Mammary epithelial cell (primary cell): ENCODE measurements at regions not wholly inside any gene's neighbourhood (a gene's known extent, or its start where the extent isn't known, plus 50 kb on each side); places are given as distances from the start of the nearest gene placed in this dataset.

ENCODE experiments used
- EZH2 ChIP-seq: IDR thresholded peaks from 2 replicates; pipeline ENCODE4 v1.6.1; 2012; ENCODE audit warnings: low read length, inconsistent platforms, borderline replicate concordance
- TF ChIP-seq, protein P1 (sequence below), 2 donors: IDR thresholded peaks in 1 of 2; conservative IDR thresholded peaks in 1 of 2; 2 replicates each; pipeline ENCODE4 v1.5.1; 2011 to 2012; ENCODE audit warnings: inconsistent platforms in 2 of 2, low read length in 2 of 2, mild to moderate bottlenecking in 2 of 2, control low read depth in 1 of 2, low read depth in 1 of 2; ENCODE audit not compliant: insufficient read depth in 1 of 2; ENCODE audit errors: extremely low read depth in 1 of 2

DNA sequence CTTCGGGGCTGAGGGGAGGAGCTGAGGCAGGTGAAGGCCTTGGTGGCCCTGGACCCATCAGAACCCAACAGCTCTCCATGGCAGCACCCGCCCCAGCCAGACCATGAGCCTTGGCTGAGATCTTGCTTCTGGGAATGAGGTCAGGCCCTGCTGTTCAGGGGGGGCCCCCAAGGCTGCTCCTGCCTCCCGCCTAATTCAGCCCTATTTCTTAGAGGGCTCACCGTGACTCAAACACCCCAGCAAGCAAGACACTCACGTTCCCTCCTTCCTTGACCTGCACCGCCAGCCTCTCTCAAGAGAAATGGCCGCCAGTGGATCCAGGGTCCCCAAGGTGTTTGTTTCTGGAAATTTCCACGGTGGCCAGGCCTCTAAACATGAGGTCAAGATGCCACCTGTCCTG is 61.4 kb upstream of the PPP1R26 start:
- TF ChIP-seq, protein P1, sequence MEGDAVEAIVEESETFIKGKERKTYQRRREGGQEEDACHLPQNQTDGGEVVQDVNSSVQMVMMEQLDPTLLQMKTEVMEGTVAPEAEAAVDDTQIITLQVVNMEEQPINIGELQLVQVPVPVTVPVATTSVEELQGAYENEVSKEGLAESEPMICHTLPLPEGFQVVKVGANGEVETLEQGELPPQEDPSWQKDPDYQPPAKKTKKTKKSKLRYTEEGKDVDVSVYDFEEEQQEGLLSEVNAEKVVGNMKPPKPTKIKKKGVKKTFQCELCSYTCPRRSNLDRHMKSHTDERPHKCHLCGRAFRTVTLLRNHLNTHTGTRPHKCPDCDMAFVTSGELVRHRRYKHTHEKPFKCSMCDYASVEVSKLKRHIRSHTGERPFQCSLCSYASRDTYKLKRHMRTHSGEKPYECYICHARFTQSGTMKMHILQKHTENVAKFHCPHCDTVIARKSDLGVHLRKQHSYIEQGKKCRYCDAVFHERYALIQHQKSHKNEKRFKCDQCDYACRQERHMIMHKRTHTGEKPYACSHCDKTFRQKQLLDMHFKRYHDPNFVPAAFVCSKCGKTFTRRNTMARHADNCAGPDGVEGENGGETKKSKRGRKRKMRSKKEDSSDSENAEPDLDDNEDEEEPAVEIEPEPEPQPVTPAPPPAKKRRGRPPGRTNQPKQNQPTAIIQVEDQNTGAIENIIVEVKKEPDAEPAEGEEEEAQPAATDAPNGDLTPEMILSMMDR (conservative IDR thresholded peaks at IDR 0.05 in 1 of 2, IDR thresholded peaks at IDR 0.05 in 1 of 2; ENCODE audit: extremely low read depth in 1 of 2, insufficient read depth in 1 of 2, low read depth in 1 of 2, low read length in 2 of 2): no peak
- TF ChIP-seq EZH2: no peak
